Body of pancreas (tissue), 4 donors: ENCODE measurements at regions not wholly inside any gene's neighbourhood (a gene's known extent, or its start where the extent isn't known, plus 50 kb on each side); places are given as distances from the start of the nearest gene placed in this dataset.

Source experiments
- POLR2A ChIP-seq, 3 donors: fragments of 450-650 bp; IDR thresholded peaks; one replicate each; pipeline ENCODE4 v1.6.1; 2016; ENCODE audit warnings: antibody characterized with exemption in 3 of 3, mild to moderate bottlenecking in 2 of 3
- TF ChIP-seq, protein P1 (sequence below), 7 experiments: fragments of 450-650 bp in 4 of 7; fragments of 200-600 bp in 3 of 7; sonication (generic) in 3 of 7; IDR thresholded peaks; one replicate each; pipeline ENCODE4 v1.5.1; 2016 to 2019; ENCODE audit warnings: antibody characterized with exemption in 7 of 7

DNA sequence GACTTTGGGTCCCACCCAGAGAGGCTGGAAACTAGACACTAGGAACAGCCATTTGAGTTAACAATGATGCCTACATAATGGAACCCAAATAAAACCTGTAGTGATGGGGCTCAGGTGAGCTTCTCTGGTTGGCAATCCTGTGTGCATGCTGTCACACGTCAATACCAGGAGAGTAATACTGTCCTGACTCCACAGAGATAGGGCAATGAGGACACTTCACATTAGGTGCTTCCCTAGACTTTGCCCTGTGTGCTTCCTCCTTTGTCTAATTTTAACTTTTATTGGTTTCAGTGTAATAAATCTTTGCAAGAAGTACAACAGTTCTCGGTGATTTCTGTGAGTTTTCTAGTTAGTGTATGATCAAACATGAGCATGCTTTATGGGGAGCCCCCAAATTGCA, 281.8 kb upstream of the ARRDC4 start:
- TF ChIP-seq, protein P1, sequence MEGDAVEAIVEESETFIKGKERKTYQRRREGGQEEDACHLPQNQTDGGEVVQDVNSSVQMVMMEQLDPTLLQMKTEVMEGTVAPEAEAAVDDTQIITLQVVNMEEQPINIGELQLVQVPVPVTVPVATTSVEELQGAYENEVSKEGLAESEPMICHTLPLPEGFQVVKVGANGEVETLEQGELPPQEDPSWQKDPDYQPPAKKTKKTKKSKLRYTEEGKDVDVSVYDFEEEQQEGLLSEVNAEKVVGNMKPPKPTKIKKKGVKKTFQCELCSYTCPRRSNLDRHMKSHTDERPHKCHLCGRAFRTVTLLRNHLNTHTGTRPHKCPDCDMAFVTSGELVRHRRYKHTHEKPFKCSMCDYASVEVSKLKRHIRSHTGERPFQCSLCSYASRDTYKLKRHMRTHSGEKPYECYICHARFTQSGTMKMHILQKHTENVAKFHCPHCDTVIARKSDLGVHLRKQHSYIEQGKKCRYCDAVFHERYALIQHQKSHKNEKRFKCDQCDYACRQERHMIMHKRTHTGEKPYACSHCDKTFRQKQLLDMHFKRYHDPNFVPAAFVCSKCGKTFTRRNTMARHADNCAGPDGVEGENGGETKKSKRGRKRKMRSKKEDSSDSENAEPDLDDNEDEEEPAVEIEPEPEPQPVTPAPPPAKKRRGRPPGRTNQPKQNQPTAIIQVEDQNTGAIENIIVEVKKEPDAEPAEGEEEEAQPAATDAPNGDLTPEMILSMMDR (IDR thresholded peaks at IDR 0.05), result no peak
- TF ChIP-seq POLR2A (IDR thresholded peaks at IDR 0.05), result no peak
